Panc1 (cell line): ENCODE measurements at regions not wholly inside any gene's neighbourhood (a gene's known extent, or its start where the extent isn't known, plus 50 kb on each side); places are given as distances from the start of the nearest gene placed in this dataset.

Experiments used
- ATAC-seq: fragments of 200-7000 bp; cut with Tn5 transposase; 2 replicates; pipeline ENCODE4 v1.9.1; 2020; ENCODE audit warnings: mild to moderate bottlenecking, moderate library complexity
- BruUV-seq: library from RNA; stranded (reverse); fragments of 400-500 nt; replicated peaks from 2 replicates; lab custom pipeline; 2021; lab: Mats Ljungman, UMichigan
- CTCF ChIA-PET: fragments of 300-600 bp; sonication (Branson Sonifier 250); formaldehyde crosslinking; loops from one replicate; lab custom pipeline; 2022; ENCODE audit warnings: antibody characterized with exemption; lab: Charles Lee
- POLR2A ChIA-PET: fragments of 300-600 bp; sonication (Branson Sonifier 250); formaldehyde crosslinking; loops from one replicate; lab custom pipeline; 2022; ENCODE audit warnings: antibody characterized with exemption; lab: Charles Lee
- DNase-seq: peaks from one replicate; pipeline ENCODE4 v3.0.0-alpha.2; 2010; ENCODE audit warnings: low read depth, low spot score
- H3K27ac ChIP-seq: 2 replicates; pipeline ENCODE4 v1.5.1; 2011; ENCODE audit warnings: mild to moderate bottlenecking, low read length, inconsistent platforms
- H3K27me3 ChIP-seq: fragments of 200-500 bp; sonication (Bioruptor generic); 2 replicates; pipeline ENCODE4 v1.6.0; 2014; ENCODE audit warnings: low read length, inconsistent platforms; ENCODE audit not compliant: control insufficient read depth, insufficient read depth
- H3K36me3 ChIP-seq: fragments of 200-500 bp; sonication (Bioruptor generic); 2 replicates; pipeline ENCODE4 v1.5.1; 2014; ENCODE audit warnings: inconsistent platforms, mild to moderate bottlenecking, low read length, moderate library complexity; ENCODE audit not compliant: control insufficient read depth, insufficient read depth
- H3K4me1 ChIP-seq: 2 replicates; pipeline ENCODE4 v1.5.1; 2011; ENCODE audit warnings: inconsistent platforms, mild to moderate bottlenecking, low read length, moderate library complexity; ENCODE audit not compliant: control insufficient read depth, insufficient read depth
- H3K4me3 ChIP-seq, 2 experiments: 2 replicates each; pipeline ENCODE4 v1.5.1; 2011 to 2012; ENCODE audit warnings: low read depth in 2 of 2, low read length in 2 of 2, mild to moderate bottlenecking in 2 of 2, inconsistent platforms in 1 of 2, moderate library complexity in 1 of 2
- H3K9me3 ChIP-seq: fragments of 200-500 bp; sonication (Bioruptor generic); 2 replicates; pipeline ENCODE4 v1.5.1; 2014; ENCODE audit warnings: low read depth, mild to moderate bottlenecking, inconsistent platforms, low read length, moderate library complexity; ENCODE audit not compliant: control insufficient read depth, insufficient read depth
- CTCF ChIP-seq: fragments of 450-650 bp; IDR thresholded peaks from 2 replicates; pipeline ENCODE4 v1.5.1; 2017; ENCODE audit warnings: mild to moderate bottlenecking
- POLR2AphosphoS5 ChIP-seq: IDR thresholded peaks from 2 replicates; pipeline ENCODE4 v1.6.1; 2012; ENCODE audit warnings: mild to moderate bottlenecking, low read depth, low read length, moderate library complexity
- REST ChIP-seq, 2 experiments: IDR thresholded peaks; 2 replicates each; pipeline ENCODE4 v1.6.1; 2011 to 2012; ENCODE audit warnings: low read depth in 2 of 2, control low read depth in 1 of 2, low read length in 1 of 2, mild to moderate bottlenecking in 1 of 2, moderate library complexity in 1 of 2; ENCODE audit not compliant: insufficient read depth in 1 of 2
- SIN3A ChIP-seq: IDR thresholded peaks from 2 replicates; pipeline ENCODE4 v1.6.1; 2012; ENCODE audit warnings: low read depth, mild to moderate bottlenecking, low read length, moderate library complexity, borderline replicate concordance; ENCODE audit not compliant: insufficient read depth
- TCF7L2 ChIP-seq: IDR thresholded peaks from 2 replicates; pipeline ENCODE4 v1.6.1; 2011; ENCODE audit warnings: mild to moderate bottlenecking, low read depth, low read length, inconsistent platforms
- in situ Hi-C: cut with HindIII; loops from 2 replicates; pipeline ENCODE4 v1.10.0; 2016; ENCODE audit warnings: low sequenced_read_pairs, low pct_unique_long_range_greater_than_20kb
- intact Hi-C: fragments of 100-400 bp; cut with micrococcal nuclease; formaldehyde crosslinking; loops from one replicate; pipeline ENCODE4 v1.10.0; 2022; ENCODE audit not compliant: unreplicated experiment

DNA sequence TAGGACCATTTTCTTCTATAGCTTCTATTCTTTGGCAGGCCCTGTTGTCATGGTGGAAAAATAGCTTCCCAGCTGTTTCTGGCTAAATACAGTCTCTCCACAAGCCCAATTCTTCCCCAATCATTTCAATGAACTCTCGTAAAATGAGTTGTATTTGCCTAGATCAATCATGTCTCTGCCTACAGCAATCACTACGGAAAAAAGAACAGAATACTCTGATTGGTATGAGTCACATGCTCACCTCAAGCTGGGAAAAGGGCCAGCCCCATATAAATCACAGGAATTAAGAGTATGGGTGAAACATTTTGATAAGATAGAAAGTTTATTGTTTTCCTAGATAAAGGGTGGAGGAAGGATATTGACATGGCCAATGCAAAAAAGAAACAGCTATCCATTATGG is 711.4 kb downstream of the EFNA5 start:
- in situ Hi-C loops = no loop called here
- POLR2A ChIA-PET = no interaction called here
- ATAC-seq = no peak

DNA sequence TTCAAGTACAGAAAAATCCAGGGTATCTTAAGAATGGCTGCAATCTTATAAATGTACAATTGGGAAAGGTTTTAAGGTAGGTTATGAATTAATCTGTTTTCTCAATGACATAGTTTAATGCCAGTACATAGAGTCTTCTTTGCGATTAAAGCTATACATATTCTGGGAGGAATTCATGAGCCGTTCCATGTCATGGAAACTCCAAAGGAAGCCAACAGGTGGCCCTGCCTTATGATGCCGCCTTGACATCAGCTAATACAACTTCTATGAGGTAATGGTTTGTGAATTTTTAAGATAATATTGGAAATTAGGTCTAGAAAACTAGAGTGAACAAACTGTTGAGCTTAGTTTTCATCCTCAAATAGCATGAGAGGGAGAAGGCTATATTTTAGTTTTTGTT is 713.4 kb downstream of the EFNA5 start:
- CTCF ChIA-PET = no interaction called here
- TF ChIP-seq REST (IDR thresholded peaks at IDR 0.05; ENCODE audit: insufficient read depth in 1 of 2, low read depth in 2 of 2, low read length in 1 of 2) (no peak), CTCF (no peak)
- POLR2A ChIA-PET = interaction anchor here (0.5 kb wide), 1 partner anchor 1158 kb away, joined by 5 read pairs; no protein-coding TSS in a partner anchor
- H3K27ac ChIP-seq = no peak overlapping the region
- no peaks in the 10 kb centered on the region for H3K9me3 ChIP-seq
- intact Hi-C loops (no loop called here), in situ Hi-C loops (no loop called here)
- no peak for DNase-seq
- no TSS peak for BruUV-seq
- H3K4me3 ChIP-seq = no peak overlapping the region
- ATAC-seq = no peak
- no peaks in the 10 kb centered on the region for H3K27me3 ChIP-seq
- no peaks in the 10 kb centered on the region for H3K4me1 ChIP-seq
- H3K36me3 ChIP-seq = no peaks in the 10 kb centered on the region

More for the DNA sequence above, 711.4 kb downstream of the EFNA5 start:
- intact Hi-C loops = no loop called here
- DNase-seq = no peak
- no peaks in the 10 kb centered on the region for H3K9me3 ChIP-seq
- no peaks in the 10 kb centered on the region for H3K4me1 ChIP-seq
- TF ChIP-seq REST (IDR thresholded peaks at IDR 0.05; ENCODE audit: insufficient read depth in 1 of 2, low read depth in 2 of 2, low read length in 1 of 2) (no peak), POLR2AphosphoS5 (no peak), SIN3A (no peak), CTCF (no peak), TCF7L2 (no peak)
- no peaks in the 10 kb centered on the region for H3K36me3 ChIP-seq
- H3K27ac ChIP-seq = no peak overlapping the region
- BruUV-seq = no TSS peak
- H3K27me3 ChIP-seq = no peaks in the 10 kb centered on the region
- no peak overlapping the region for H3K4me3 ChIP-seq
- CTCF ChIA-PET = interaction anchor here (0.6 kb wide), 1 partner anchor 16 kb away, joined by 4 read pairs; no protein-coding TSS in a partner anchor
